ENCODE measurements at regions not wholly inside any gene's neighbourhood (a gene's known extent, or its start where the extent isn't known, plus 50 kb on each side); places are given as distances from the start of the nearest gene placed in this dataset.
"Not testable (repeated sequence)": the region's sequence is repeated elsewhere in the genome, so short reads cannot be mapped to it uniquely, and the experiment has no call there.

DNA sequence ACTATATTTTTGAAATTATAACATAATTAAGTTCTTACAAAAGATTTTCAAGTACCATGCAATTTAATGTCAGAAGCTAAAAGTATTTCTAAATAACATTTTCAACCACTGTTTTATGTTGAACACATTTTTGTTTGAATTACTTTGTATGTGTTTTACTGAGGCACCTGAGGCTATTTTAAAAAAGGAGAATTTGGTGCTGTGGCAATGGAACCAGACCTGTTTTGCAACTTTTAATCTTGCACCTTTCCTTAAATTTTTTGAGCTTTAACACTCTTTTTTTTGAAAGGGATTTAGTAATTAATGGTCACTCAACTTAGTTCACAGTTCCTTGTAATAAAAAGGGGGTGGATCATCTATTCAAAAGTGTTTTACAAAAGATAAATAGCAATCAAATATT is 561.6 kb downstream of the ZBBX start:
- no peak for DNase-seq

DNA sequence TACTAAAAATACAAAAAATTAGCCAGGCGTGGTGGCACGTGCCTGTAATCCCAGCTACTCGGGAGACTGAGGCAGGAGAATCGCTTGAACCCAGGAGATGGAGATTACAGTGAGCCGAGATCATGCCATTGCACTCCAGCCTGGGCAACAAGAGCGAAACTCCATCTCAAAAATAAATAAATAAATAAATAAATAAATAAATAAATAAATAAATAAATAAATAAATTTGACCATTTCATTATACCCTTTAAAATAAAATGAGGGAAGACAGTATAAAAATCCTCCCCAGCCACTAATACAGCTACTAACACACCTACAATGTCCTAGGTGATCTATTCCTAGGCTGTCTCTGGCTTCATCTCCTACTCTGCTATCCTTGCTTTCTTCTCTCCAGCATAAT is 562.8 kb downstream of the ZBBX start:
- not testable (repeated sequence) for DNase-seq

DNA sequence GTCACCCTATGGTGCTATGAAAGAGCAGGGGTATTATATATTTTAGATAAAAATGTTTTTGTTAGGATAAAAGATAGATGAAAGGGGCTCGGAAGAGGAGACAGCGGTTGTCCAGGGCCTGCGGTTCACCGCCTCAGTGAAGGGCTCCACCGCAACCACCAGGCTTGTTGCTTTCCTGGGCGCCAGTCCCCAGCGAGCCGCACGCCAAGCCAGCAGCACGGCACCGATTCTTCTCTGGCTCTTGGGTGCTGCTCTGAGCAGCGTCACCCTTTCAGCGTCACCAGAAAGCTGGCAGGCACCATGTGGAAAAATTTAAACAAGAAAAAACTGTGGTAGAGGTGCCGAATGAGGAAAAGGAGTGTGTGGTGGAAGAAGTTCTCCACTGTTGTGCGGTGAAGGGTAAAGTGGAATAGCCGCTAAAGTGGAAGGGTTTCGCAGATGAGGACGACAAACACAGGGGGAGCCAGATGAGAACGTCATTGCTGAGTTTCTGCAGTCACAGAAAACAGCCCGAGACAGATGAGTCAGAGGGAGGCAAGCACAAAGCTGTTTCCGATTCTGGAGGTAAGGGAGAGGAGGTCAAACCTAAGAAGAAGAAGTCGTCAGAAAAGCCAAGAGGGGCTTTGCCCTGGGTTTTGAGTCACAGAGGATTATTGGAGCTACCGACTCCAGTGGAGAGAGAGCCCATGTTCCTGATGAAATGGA is 569.2 kb downstream of the ZBBX start:
- DNase-seq: no peak

DNA sequence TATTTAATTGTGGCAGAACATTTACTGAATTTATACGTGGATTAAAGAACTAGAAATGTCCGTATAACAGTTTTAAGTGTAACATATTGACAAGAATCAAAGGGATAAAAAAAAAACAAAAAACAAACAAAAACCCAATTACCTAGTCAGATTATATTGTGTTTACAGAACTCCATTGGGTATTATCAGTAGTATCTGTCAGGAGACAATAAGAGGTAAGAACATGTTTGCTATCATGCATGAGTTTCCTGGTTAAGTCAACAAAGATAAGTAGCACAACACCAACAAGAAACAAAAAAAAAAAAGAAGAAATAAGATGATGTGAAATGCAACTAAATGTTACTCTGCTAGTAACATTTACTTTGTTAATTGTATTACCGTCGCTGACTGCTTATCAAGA is 570.6 kb downstream of the ZBBX start:
- no peak for DNase-seq

DNA sequence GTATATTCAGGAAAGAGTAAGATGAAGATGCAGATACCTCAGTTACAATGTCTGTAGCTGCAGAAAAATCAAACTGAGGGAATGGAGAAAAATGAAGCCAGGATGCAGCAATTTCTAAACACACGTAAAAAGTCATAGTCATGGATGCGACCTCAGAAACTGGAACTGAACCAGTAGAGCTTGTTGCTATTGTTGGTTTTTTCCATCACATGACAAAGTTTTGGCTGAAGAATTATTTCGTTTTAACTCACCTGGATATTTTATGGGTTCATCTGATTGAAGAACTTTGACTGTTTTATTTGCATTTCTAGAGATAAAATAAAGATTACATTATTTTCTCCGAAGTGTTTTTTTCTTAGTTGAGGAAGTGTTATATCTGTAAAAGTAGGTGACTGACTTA is 591.2 kb downstream of the ZBBX start:
- DNase-seq: no peak

DNA sequence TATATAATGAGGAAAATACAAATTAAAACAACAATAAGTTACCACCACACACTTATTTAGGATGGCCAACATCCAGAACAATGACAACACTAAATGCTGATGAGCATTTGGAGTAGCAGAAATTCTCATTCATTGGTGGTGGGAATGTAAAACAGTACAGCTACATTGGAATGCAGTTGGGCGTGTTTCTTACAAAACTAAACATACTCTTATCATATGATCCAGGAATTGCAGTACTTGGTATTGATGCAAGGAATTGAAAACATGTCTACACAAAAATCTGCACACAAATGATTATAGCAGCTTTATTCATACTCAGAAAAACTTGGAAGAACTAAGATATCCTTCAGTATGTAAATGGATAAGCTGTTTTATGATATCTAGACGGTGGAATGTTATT is 594.2 kb downstream of the ZBBX start:
- no peak for DNase-seq

DNA sequence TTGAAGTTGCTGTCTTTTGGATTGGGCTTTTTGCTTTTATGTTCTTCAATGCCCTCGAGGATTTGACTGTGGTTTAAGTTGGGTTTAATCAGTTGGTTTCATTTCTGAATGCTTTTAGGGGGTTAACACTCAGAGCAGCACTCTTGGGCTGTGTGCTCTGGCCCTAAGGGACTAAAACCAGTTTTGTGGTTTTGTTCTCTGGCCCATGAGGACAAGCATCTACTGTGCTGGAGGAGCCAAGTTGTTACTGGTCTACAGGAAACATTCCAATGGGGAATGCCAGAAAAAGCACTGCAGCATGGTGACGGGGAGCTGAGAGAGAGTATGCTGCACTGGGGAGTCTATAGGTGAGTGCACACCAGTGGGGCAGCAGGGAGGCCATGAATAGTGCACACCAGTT is 596.9 kb downstream of the ZBBX start:
- DNase-seq: no peak

DNA sequence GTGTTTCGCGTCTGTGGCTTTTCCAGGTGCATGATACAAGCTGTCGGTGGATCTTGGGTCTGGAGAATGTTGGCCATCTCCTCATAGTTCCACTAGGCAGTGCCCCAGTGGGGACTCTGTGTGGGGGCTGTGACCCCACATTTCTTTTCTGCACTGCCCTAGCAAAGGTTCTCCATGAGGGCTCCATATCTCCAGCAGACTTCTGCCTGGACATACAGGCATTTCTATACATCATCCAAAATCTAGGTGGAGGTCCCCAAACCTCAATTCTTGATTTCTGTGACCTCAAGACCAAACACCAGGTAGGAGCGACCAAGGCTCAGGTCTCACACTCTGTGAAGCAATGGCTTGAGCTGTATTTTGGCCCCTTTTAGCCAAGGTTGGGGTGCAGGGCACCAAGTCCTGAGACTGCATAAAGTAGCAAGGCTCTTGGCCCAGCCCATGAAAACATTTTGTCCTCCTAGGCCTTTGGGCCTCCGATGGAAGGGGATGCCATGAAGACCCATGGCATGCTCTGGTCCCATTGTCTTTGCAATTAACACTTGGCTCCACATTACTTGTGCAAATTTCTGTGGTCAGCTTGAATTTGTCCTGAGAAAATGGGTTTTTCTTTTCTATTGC is 615.3 kb downstream of the ZBBX start:
- no peak for DNase-seq

DNA sequence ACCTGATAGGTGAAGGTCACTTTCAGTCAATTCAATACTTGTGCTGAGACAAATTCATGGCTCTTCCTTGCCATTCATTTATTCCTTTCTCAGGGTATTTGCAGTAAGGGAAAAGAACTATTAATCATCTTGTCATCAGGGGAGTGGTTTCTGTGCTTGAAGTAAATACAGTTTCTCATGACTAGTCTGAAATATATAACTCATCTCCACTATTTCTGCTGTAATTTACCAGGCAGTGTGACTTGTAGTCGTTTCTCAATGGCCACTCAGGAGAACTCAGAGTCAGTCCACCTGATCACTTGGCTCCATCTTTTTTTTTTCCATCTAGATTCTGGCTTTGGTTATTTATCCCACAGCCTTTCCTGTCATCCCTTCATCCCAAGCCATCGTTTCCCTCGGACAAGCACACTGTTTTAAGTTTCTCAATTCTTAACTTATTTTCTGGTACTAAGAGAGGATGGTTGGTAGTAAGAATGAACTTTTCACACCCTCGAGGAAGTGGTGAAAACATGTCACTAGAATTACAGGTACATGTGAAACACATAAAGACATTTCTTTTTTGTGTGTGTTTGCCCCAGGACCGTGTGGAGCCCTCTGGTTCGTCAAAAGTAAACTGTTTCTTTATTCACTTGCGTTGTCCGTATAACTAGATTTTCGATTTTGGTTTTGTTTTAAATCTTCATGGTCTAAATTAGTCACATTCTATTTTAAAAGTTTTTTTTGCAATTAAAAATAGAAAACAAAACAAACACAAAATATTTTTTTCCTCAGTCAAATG is 620.2 kb downstream of the ZBBX start:
- DNase-seq: no peak

DNA sequence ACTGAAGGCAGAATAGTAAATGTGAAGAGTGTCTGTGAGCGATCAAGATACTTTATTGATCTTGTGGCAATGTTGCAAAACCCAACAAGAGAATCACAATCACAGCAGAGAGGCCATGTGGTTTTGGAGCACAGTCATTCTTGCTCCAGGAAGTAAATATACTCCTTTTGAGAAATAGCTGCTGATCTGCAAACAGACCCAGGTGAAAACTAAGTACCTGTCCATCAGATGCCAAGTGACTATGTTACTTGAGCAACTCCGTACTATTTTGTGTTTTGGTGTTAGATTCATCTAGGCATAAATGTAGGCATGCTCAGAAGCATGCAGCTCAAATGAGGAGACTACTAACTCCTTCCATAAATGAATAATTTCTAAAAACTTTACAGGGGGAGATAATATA is 627.9 kb downstream of the ZBBX start:
- no peak for DNase-seq

DNA sequence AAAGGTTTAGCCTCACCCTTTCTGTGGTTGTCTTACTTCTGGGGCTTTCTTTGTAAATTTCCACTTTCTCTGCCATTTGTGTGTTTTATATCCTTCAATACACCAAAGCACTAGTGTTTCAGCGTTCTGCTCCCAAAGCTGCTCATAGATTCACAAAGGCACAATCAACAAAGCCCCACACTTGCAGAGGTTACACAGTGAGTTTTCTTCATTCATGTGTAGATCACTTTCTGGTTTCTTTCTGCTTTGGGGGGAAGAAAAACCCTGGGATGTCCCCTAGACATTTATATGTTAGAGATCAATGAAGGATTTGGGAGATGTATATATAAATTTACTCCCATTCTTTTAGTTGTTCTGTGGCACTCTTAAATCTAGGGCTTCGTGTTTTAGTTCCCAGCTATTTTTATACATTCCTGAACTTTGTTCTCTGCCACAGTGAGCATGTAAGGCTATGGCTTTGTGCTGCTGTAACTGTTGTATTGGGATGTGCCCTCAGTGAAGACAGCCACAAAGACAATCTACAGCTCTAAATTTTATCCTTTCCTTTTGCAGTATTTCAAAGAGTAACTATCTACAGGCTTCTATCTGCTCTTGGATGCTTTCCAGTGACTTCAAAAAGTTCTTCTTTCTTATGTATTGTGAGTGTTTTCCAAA is 636.5 kb downstream of the ZBBX start:
- DNase-seq: no peak

DNA sequence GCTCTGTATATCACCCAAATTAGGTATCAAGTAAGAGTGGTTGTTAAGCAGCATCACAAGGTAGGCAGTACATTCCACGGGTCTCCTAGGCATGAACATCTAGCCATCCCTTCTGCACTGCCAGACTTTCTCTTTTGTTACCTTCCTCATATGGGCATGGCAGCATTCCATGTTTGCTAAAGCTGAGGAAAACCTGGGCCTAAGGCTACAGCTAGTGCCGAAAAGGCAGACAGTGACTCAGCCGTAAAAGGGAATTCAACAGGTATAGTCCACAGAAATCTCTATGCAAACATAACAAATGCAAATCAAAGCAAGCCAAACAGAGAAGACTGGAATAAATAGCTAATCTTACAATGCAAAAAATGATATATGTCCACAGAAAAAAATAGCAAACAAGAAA is 645.4 kb downstream of the ZBBX start:
- no peak for DNase-seq

DNA sequence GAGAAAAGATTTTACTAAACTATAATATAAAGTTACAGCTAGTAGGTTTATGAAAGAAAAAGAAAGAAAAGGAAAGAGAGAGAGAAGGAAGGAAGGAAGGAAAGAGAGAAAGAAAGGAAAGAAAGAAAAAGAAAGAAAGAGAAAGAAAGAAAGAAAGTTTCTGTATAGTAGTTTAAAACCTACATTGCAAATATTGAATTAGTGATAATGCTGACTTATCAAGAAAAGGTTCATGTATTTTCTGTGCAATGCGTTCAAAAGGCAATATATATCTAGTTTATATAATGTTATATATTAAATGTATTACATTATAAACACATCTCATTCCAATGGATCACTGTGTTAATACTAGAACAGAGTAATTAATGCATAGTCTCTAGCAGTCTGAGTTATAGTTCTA is 648.4 kb downstream of the ZBBX start:
- DNase-seq: no peak

DNA sequence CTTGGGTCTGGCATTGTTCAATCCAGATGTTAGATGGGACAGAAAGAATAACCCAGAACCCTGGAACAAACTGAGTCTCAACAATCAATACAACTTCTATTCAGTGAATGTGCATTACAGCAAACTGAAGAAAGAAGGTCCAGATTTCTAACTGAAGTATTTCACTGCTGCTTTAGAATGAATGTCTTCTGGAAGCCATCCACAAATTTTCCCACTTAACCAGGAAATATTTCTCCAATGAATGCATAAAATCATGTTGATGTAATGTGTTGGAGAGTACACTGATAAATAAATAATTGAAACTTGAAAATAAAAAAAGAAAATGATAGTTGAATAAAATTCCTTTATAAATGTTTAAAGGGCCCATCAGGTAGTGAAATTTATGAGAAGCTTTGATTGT is 658.6 kb downstream of the ZBBX start:
- peak; percentile 8 for DNase-seq

DNA sequence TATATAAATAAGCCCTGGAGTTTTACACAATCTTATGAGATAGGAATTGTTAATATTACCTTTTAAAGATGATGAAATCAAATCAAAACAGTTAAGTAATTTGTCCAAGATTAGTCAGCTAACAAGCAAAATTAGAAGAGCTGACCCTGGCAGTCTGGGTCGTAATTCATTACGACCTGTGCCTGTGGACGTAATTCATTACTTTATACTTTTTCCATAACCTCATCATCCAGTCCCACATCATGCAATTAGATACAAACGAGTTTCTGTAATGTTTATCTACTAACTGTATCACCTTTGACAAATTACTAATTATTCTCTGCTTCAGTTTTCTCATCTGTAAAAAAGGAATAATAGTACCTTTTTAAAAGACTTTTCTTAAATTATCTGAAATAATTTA is 665.9 kb downstream of the ZBBX start:
- no peak for DNase-seq

DNA sequence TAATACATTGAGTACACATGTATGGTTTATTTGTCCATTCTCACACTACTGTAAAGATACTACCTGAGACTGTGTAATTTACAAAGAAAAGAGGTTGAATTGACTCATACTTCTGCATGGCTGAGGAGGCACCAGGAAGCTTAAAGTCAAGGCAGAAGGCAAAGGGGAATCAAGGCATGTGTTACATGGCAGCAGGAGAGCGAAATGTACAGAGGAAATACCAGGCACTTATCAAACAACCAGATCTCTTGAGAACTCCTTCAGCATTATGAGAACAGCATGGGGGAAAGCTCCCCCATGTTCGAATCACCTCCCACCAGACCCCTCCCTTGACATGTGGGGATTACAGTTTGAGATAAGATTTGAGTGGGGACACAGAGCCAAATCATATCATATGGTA is 666.3 kb downstream of the ZBBX start:
- DNase-seq: no peak

DNA sequence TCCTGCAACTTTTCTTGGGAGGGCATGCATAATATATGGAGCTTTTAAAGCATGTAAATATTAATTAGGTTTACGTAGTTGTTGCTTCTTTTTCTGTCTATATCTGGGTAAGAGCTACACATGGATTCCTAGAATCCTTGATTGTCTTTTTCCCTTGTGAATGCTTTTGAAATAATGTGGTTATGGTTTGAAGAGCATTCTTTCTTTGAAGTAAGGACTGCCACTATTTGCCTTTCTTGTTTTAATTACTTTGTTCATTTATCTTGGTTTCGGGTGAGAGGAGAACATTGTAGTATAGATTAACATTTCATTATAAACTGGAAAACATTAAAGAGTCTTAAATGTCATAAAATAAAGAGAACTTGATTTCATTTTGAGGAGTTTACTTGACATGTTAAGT is 674.0 kb downstream of the ZBBX start:
- DNase-seq: no peak

DNA sequence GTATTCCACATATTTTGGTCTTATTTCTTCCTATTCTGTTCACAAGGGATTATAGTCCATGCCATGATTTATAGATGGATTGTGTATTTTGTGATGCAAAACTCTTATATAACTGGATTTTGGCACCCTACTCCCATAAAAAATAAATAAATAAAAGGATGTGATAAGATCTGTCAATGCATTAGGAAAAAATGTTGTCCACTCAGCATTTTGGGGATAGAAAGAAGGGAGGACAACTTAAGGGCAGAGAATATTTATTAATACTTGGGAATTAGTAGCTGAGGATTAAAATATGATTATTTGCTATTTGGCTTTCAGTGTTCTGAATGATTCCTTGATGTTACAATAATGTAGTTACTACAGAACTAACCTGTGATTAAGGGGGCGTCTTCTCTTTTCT is 682.6 kb downstream of the ZBBX start:
- DNase-seq: no peak

DNA sequence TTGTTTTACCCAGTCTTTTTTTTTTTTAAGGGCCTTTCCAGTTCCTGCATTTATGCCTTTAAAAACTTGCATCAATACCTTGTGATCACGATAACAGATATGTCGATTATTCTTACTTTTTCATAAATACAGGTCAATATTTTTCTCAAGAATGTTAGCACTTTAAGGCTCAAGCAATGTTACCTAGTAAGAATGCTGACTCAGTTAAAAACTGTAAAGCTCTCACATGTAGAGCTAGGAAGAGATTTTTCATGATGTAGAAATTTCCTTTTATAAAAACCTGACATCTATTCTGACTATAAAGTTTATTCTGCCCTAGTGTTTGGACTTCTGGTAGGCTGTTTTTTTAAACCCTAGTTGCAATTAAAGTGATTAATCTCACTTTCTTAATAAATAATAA is 684.0 kb downstream of the ZBBX start:
- no peak for DNase-seq

DNA sequence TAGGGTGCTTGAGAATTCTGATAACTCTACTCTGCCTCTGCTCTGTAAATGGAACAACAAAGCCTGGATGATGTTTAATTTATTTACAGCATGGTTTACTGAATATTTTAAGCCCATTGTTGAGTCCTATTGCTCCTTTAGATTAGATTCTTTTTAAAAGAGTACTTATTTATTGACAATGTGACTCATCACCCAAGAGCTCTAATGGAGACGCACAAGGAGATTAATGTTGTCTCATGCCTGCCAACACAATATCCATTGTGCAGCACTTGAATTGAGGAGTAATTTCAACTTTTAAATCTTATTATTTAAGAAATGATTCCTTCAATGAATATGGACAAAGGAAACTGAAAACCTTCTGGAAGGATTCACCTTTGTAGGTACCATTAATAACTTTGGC is 691.4 kb downstream of the ZBBX start:
- DNase-seq: no peak

DNA sequence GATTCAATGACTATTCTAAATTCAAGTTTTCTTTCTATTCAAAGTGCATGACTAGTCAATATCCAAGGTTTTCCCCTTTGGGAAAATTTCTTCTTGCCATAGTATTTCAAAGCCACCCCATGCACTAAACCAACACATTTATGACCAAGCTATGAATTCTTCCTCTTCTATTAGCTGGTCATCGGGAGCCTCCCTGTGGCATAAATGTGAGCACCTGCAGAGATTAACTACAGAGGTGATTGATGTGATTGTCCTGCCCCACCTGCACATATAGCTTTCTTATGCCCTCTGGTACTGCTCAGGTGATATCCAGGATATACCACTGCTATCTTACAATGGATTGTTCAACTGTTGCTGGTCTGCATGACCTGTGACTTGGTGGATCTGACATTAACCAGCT is 694.9 kb downstream of the ZBBX start:
- DNase-seq: no peak

DNA sequence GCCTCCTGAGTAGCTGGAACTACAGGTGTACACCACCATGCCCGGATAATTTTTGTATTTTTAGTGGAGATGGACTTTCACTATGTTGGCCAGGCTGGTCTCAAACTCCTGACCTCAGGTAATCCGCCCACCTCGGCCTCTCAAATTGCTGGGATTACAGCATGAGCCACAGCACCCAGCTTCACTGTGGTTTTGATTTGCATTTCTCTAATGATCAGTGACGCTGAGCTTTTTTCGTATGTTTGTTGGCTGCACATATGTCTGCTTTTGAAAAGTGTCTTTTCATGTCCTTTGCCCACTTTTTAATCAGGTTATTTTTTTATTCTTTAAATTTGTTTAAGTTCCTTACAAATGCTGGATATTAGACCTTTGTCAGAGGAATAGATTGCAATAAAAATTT is 696.0 kb downstream of the ZBBX start:
- DNase-seq: not testable (repeated sequence)

DNA sequence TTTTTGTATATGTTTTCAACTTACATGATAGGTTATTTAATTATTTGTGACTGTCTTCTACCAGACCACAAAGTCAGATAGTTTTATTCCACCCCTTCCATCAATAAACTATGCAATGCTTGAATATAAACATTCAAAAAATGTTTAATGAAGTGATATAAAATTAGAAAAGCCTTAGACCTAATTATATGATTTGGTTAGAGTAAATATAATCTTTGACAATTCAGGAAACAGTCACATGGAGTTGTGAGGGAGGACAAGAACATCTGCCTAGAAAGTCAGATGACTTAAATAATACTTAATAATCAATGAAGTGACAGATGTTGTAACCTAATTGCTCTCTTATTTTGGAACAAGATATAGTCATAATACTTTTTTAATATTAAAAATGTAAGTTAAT is 710.3 kb downstream of the ZBBX start:
- DNase-seq: no peak
